ENCODE measurements at regions not wholly inside any gene's neighbourhood (a gene's known extent, or its start where the extent isn't known, plus 50 kb on each side); places are given as distances from the start of the nearest gene placed in this dataset.

DNA sequence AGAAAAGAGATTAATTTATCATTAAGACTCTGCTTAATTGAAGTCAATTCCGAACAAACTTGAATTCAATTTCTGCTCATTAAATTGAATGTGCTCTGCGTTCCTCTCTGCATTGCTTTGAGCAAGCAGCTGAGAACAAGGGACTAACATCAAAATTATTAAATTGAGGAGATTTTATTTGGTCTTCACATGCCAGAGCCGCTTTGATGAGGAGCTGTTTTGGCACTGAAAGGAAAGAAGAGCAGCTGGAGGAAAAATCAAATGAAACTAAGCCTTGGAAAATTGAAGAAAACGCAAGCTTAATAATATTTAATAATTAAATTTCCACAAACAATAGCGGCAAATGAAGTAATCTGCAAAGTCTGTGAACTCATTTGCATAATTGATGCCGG, 222.0 kb upstream of the PKN2 start:
- Histone ChIP-seq H3K79me2 (ENCODE audit: insufficient read depth, low read length) (no peaks in the 10 kb centered on the region), H3K9me3 (replicated peaks in 1 of 2; ENCODE audit: control insufficient read depth in 1 of 2, insufficient read depth in 1 of 2, low read length in 2 of 2) (peaks cover 4 to 6% of the 10 kb centered on the region in 2 donors), H4K20me1 (ENCODE audit: insufficient read depth, low read length) (no peaks in the 10 kb centered on the region), H3K27ac (ENCODE audit: low read depth in 1 of 2, low read length in 2 of 2) (no peak overlapping the region), H3K4me2 (replicated peaks; ENCODE audit: extremely low read depth, low read length, poor library complexity, severe bottlenecking) (no peak overlapping the region), H3K9ac (ENCODE audit: insufficient read depth, low read length, poor library complexity, severe bottlenecking) (no peak overlapping the region), H3K27me3 (ENCODE audit: control insufficient read depth in 2 of 2, insufficient read depth in 2 of 2, low read length in 2 of 2) (peaks cover 37% of the 10 kb centered on the region in 2 donors), H2AFZ (ENCODE audit: insufficient read depth, low read depth, low read length, poor library complexity, severe bottlenecking) (no peak overlapping the region), H3K4me3 (replicated peaks in 1 of 3; ENCODE audit: low read depth in 2 of 3, low read length in 3 of 3) (no peak overlapping the region), H3K4me1 (ENCODE audit: control insufficient read depth in 1 of 2, insufficient read depth in 2 of 2, low read length in 2 of 2) (no peaks in the 10 kb centered on the region), H3K36me3 (replicated peaks in 1 of 2; ENCODE audit: control insufficient read depth in 1 of 2, insufficient read depth in 2 of 2, low read length in 2 of 2) (no peaks in the 10 kb centered on the region)
- Mint-ChIP-seq H3K4me3 (peak overlapping the region in 1 of 2 donors; percentile 78), H3K36me3 (no peaks in the 10 kb centered on the region), H3K9me3 (peaks cover 2 to 8% (median 3%) of the 10 kb centered on the region in 7 donors), H3K4me1 (no peaks in the 10 kb centered on the region), H3K27ac (no peak overlapping the region), H3K27me3 (ENCODE audit: low read depth in 3 of 3) (peaks cover 25 to 33% (median 31%) of the 10 kb centered on the region in 3 donors)
- WGBS (ENCODE audit: insufficient coverage): 56% methylated on average over 3 of the region's 6 CpGs
- TF ChIP-seq, protein P1, sequence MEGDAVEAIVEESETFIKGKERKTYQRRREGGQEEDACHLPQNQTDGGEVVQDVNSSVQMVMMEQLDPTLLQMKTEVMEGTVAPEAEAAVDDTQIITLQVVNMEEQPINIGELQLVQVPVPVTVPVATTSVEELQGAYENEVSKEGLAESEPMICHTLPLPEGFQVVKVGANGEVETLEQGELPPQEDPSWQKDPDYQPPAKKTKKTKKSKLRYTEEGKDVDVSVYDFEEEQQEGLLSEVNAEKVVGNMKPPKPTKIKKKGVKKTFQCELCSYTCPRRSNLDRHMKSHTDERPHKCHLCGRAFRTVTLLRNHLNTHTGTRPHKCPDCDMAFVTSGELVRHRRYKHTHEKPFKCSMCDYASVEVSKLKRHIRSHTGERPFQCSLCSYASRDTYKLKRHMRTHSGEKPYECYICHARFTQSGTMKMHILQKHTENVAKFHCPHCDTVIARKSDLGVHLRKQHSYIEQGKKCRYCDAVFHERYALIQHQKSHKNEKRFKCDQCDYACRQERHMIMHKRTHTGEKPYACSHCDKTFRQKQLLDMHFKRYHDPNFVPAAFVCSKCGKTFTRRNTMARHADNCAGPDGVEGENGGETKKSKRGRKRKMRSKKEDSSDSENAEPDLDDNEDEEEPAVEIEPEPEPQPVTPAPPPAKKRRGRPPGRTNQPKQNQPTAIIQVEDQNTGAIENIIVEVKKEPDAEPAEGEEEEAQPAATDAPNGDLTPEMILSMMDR (IDR thresholded peaks at IDR 0.05): no peak
- DNase-seq: no peak
- intact Hi-C loops (cut with micrococcal nuclease): no loop called here

DNA sequence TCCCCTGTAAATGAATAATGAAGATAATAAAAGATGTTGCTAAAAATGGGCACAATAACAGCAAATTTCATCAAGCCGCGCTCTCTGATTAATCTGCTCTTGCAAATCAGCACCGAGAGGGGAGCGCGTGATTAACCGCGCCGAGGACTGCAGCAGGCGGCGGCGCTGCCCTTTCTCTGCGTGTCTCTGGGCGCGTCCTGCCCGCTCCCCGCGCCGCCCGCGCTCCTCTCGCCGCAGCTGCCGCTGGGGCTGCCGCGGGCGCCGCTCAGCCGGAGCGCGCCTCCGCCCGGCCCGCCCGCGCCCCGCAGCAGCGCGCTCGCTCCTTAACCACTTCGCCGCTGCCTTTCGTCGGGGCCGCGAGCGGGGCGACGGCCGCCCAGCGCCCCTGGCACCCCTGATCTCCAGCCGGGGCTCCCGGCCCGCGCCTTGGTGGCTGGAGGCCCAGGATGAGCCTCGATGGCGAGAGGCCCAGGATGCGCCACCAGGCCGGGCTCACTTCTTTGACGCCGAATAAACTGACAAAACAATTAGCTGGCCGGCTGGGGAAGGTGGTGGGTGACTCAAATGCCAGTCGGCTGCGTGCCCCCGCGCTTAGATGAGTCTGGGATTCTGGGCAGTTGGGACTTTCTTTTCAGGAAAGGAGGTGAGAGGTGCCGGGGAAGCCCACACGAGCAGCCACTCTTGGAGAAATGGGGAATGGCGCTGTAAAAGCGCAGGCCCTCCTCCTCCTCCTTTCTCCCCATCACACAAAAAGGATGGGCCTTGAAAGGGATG, 221.4 kb upstream of the PKN2 start:
- 5% methylated on average over 64 of the region's 69 CpGs for WGBS (ENCODE audit: insufficient coverage)
- intact Hi-C loops (cut with micrococcal nuclease): no loop called here
- no peaks in the 10 kb centered on the region for H3K4me1 Mint-ChIP-seq
- peaks cover 3 to 12% (median 5%) of the 10 kb centered on the region in 7 donors for H3K9me3 Mint-ChIP-seq
- H3K27me3 ChIP-seq (ENCODE audit: control insufficient read depth in 2 of 2, insufficient read depth in 2 of 2, low read length in 2 of 2): peaks cover 37% of the 10 kb centered on the region in 2 donors
- no peak overlapping the region for H3K9ac ChIP-seq (ENCODE audit: insufficient read depth, low read length, poor library complexity, severe bottlenecking)
- peaks cover 25 to 33% (median 31%) of the 10 kb centered on the region in 3 donors for H3K27me3 Mint-ChIP-seq (ENCODE audit: low read depth in 3 of 3)
- peak overlapping the region in 1 of 2 donors; percentile 83 for H3K4me3 Mint-ChIP-seq
- H3K36me3 Mint-ChIP-seq: no peaks in the 10 kb centered on the region
- no peaks in the 10 kb centered on the region for H3K36me3 ChIP-seq (replicated peaks in 1 of 2; ENCODE audit: control insufficient read depth in 1 of 2, insufficient read depth in 2 of 2, low read length in 2 of 2)
- no peak for DNase-seq
- H3K9me3 ChIP-seq (replicated peaks in 1 of 2; ENCODE audit: control insufficient read depth in 1 of 2, insufficient read depth in 1 of 2, low read length in 2 of 2): peaks cover 6 to 8% of the 10 kb centered on the region in 2 donors
- no peak overlapping the region for H3K4me3 ChIP-seq (replicated peaks in 1 of 3; ENCODE audit: low read depth in 2 of 3, low read length in 3 of 3)
- H3K27ac ChIP-seq (ENCODE audit: low read depth in 1 of 2, low read length in 2 of 2): no peak overlapping the region
- no peaks in the 10 kb centered on the region for H3K79me2 ChIP-seq (ENCODE audit: insufficient read depth, low read length)
- peak overlapping the region; percentile 32 for H3K4me2 ChIP-seq (replicated peaks; ENCODE audit: extremely low read depth, low read length, poor library complexity, severe bottlenecking)
- no peak overlapping the region for H3K27ac Mint-ChIP-seq
- no peaks in the 10 kb centered on the region for H4K20me1 ChIP-seq (ENCODE audit: insufficient read depth, low read length)
- no peaks in the 10 kb centered on the region for H3K4me1 ChIP-seq (ENCODE audit: control insufficient read depth in 1 of 2, insufficient read depth in 2 of 2, low read length in 2 of 2)
- H2AFZ ChIP-seq (ENCODE audit: insufficient read depth, low read depth, low read length, poor library complexity, severe bottlenecking): no peak overlapping the region
- TF ChIP-seq, protein P1 (IDR thresholded peaks at IDR 0.05): no peak

Data from CD14-positive monocyte (primary cell).